ENCODE measurements at regions not wholly inside any gene's neighbourhood (a gene's known extent, or its start where the extent isn't known, plus 50 kb on each side); places are given as distances from the start of the nearest gene placed in this dataset.

DNA sequence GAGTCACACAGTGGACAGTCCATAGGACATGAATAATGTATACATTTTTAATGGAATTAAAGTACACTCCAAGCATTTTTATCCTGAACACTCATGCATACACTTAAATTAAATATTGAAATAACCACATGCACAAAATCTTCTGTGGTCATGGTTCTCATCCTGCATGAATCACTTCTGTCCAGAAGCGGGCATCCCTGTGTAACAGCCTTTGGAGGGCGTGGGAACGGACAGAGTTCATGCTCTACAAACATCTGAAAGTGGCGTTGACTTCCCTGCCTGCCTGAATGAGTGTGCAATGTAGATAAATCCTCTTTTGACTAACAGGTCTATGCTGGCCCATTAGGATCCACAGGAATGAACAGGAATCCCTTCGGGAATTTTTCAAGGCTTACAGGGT, 780.2 kb downstream of the BRD1 start:
- no peak for TF ChIP-seq POLR2A (IDR thresholded peaks at IDR 0.05)
- TF ChIP-seq, protein P1, sequence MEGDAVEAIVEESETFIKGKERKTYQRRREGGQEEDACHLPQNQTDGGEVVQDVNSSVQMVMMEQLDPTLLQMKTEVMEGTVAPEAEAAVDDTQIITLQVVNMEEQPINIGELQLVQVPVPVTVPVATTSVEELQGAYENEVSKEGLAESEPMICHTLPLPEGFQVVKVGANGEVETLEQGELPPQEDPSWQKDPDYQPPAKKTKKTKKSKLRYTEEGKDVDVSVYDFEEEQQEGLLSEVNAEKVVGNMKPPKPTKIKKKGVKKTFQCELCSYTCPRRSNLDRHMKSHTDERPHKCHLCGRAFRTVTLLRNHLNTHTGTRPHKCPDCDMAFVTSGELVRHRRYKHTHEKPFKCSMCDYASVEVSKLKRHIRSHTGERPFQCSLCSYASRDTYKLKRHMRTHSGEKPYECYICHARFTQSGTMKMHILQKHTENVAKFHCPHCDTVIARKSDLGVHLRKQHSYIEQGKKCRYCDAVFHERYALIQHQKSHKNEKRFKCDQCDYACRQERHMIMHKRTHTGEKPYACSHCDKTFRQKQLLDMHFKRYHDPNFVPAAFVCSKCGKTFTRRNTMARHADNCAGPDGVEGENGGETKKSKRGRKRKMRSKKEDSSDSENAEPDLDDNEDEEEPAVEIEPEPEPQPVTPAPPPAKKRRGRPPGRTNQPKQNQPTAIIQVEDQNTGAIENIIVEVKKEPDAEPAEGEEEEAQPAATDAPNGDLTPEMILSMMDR (IDR thresholded peaks at IDR 0.05): no peak

Data from heart left ventricle (tissue), 13 donors.